Sciatic nerve (tissue), 2 donors: ENCODE measurements at regions not wholly inside any gene's neighbourhood (a gene's known extent, or its start where the extent isn't known, plus 50 kb on each side); places are given as distances from the start of the nearest gene placed in this dataset.
"Not testable (repeated sequence)": the region's sequence is repeated elsewhere in the genome, so short reads cannot be mapped to it uniquely, and the experiment has no call there.

Experiments used
- ATAC-seq: fragments of 200-7000 bp; cut with Tn5 transposase; one replicate; pipeline ENCODE4 v1.9.1; 2020; ENCODE audit warnings: mild to moderate bottlenecking, moderate library complexity
- DNase-seq: peaks from one replicate; pipeline ENCODE4 v3.0.0-alpha.2; 2020; ENCODE audit warnings: low spot score
- intact Hi-C: fragments of 100-400 bp; cut with DNase I; formaldehyde crosslinking; loops from one replicate; pipeline ENCODE4 v1.14.2; 2022
- donor health status: DM: no; HTN: no; CAD: no.
- donor health status: DM: no; HTN: no; CAD: no.

GRCh38 chr11:46223252-46223513 lies 54.3 kb upstream of the CREB3L1 start:
- intact Hi-C loops = no loop called here
- ATAC-seq (no peak), DNase-seq (no peak)

- DNase-seq (no peak), ATAC-seq (no peak)
- intact Hi-C loops = no loop called here
Measured at GRCh38 chr11:46222490-46223251, 54.8 kb upstream of the CREB3L1 start.

GRCh38 chr11:46220313-46220712 lies 57.1 kb upstream of the CREB3L1 start:
- ATAC-seq (no peak), DNase-seq (no peak)
- intact Hi-C loops = no loop called here

GRCh38 chr11:46216765-46217089 lies 60.7 kb upstream of the CREB3L1 start:
- intact Hi-C loops = no loop called here
- DNase-seq (no peak), ATAC-seq (peak; percentile 22)

GRCh38 chr11:46216019-46216764 lies 61.3 kb upstream of the CREB3L1 start:
- ATAC-seq (no peak), DNase-seq (no peak)
- intact Hi-C loops = no loop called here

GRCh38 chr11:46215208-46215931 lies 62.1 kb upstream of the CREB3L1 start:
- no peak for ATAC-seq
- intact Hi-C loops = no loop called here
- DNase-seq = no peak

- DNase-seq (no peak), ATAC-seq (no peak)
- intact Hi-C loops = no loop called here
Measured at GRCh38 chr11:46212720-46213119, 64.7 kb upstream of the CREB3L1 start.

- DNase-seq (no peak), ATAC-seq (no peak)
- intact Hi-C loops = no loop called here
Measured at GRCh38 chr11:46210856-46211255, 66.6 kb upstream of the CREB3L1 start.

- intact Hi-C loops = no loop called here
- DNase-seq (no peak), ATAC-seq (no peak)
Measured at GRCh38 chr11:46210133-46210636, 67.3 kb upstream of the CREB3L1 start.

- intact Hi-C loops, ATAC-seq, DNase-seq: not testable (repeated sequence)
Measured at GRCh38 chr11:46209624-46210023, 67.8 kb upstream of the CREB3L1 start.

- ATAC-seq = no peak
- no peak for DNase-seq
- intact Hi-C loops = no loop called here
Measured at GRCh38 chr11:46208803-46209202, 68.7 kb upstream of the CREB3L1 start.

- DNase-seq = no peak
- intact Hi-C loops = no loop called here
- ATAC-seq = no peak
Measured at GRCh38 chr11:46207270-46207669, 70.2 kb upstream of the CREB3L1 start.

- intact Hi-C loops, ATAC-seq, DNase-seq: not testable (repeated sequence)
Measured at GRCh38 chr11:46204415-46204814, 73.0 kb upstream of the CREB3L1 start.

- DNase-seq (no peak), ATAC-seq (no peak)
- intact Hi-C loops = no loop called here
Measured at GRCh38 chr11:46203746-46204145, 73.7 kb upstream of the CREB3L1 start.

- intact Hi-C loops = no loop called here
- DNase-seq = no peak
- ATAC-seq = no peak
Measured at GRCh38 chr11:46202696-46203391, 74.6 kb upstream of the CREB3L1 start.

- DNase-seq = no peak
- no peak for ATAC-seq
- intact Hi-C loops = no loop called here
Measured at GRCh38 chr11:46202149-46202548, 75.3 kb upstream of the CREB3L1 start.

GRCh38 chr11:46200537-46201281 lies 76.8 kb upstream of the CREB3L1 start:
- intact Hi-C loops = no loop called here
- DNase-seq = no peak
- no peak for ATAC-seq

- ATAC-seq (no peak), DNase-seq (no peak)
- intact Hi-C loops = no loop called here
Measured at GRCh38 chr11:46198245-46199240, 77.3 kb upstream of the PHF21A start.
